ENCODE measurements at regions not wholly inside any gene's neighbourhood (a gene's known extent, or its start where the extent isn't known, plus 50 kb on each side); places are given as distances from the start of the nearest gene placed in this dataset.
A peak's percentile ranks its signal among the peaks of the same experiment; 100 is the strongest.

DNA sequence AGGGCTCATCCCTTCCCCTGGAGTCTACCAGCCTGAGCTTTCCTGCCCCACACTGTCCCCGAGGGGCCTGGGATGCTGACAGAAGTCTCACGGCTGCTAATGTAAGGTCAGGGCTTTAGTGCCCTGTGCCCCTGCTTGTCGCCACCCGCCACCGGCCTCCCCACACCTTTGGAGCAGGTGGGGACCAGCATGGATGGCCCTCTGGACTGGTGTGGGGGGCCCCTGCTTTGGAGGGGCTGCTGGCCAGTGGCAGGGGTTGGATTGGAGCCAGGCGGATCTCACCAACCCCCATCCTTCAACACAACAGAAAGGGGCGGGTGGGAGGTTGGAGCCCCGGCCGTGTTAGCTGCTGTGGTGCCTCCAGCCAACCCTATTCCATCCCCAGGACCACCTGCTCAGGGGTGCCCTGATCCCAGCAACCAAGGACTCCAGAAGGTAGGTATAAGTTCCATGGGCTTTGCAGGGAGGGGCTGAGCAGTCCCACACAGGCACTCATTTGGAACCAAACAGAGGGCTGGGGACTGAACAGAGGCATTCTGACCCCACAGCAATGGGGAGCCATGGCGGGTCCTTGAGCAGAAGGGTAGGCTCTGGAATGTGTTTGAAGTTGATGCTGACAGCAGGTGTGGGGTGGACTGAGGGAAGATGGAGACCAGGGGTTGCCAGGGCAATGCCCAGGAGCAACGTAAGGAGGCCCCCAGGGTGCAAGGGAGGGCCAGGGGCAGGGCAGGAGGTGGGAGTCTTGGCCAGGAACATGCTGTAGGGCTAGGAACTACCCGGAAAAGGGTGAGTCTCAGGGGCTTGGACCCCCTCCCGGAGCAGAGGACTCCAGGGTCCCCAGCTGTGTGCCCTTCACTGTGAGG lies 145.1 kb upstream of the C14orf180 start:
- no peaks in the 10 kb centered on the region for H3K36me3 ChIP-seq
- peaks cover 7 to 26% (median 17%) of the 10 kb centered on the region in 9 donors for H3K4me1 ChIP-seq
- TF ChIP-seq CTCF (IDR thresholded peaks at IDR 0.05): no peak
- intact Hi-C loops (cut with DNase I): loop anchor here in 1 of 10 donors (5.0 kb wide), 1 partner anchor 297 kb away; the partner anchor contains the start of gene KIF26A
- H3K9me3 ChIP-seq: peaks cover 0 to 7% (median 0%) of the 10 kb centered on the region in 11 donors
- H3K27ac ChIP-seq: no peak overlapping the region
- H3K4me3 ChIP-seq: no peak overlapping the region
- ATAC-seq (no peak), DNase-seq (no peak)
- 86 to 87% methylated on average over 13 of the region's 13 CpGs for WGBS, 2 donors
- no peaks in the 10 kb centered on the region for H3K27me3 ChIP-seq

DNA sequence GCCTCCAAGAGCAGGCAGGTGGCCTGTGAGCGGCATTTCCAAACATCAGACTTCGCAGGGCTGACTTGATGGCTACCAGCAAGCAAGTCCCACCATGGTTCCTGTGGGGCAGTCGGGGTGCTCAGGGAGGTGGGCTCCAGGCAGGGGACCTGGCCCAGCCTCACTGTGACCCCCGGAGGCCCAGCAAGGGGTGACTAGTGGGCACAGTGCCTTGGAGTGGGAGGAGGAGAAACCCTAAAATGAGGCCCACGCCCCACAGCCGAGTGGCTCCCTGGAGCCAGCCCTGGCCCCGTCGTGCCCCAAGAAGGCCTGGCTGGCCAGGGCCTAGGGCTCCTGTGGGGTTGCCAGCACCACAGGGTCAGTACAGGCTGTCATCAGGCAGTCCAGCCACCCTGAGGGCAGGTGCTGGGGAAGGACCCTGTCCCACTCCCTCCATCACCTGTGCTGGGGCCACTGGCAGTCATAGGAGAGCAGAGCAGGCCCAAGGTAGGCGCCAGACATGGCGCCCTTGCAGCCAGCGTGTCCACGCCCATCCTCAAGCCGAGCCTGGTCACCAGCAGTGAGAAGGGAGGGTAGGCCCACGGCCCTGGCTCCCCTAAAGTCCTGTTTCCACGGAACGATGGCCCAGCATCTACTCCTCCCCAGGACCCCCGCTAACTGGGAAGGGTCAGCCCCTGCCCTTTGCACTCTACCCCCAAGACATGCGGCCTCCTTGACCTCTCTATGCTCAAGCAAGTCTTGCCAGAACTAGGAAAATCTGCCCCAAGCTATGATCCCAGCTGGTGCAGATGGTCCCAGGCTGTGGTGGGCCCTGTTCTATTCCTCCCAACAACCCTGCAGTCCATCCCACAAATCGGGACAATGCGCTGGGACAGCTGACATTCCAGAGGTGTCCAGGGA lies 144.2 kb upstream of the C14orf180 start:
- H3K9me3 ChIP-seq: peaks cover 0 to 10% (median 0%) of the 10 kb centered on the region in 11 donors
- H3K27ac ChIP-seq: peak overlapping the region in 8 of 10 donors; percentile 67 to 87 (median 76)
- H3K36me3 ChIP-seq: no peaks in the 10 kb centered on the region
- H3K27me3 ChIP-seq: no peaks in the 10 kb centered on the region
- intact Hi-C loops (cut with DNase I): loop anchor here in 2 of 10 donors (2.0 to 5.0 kb wide), 2 partner anchors 41 to 298 kb away; partner anchors contain the start of gene KIF26A (in 1 of the 2)
- peak overlapping the region in 7 of 10 donors; percentile 28 to 46 (median 42) for H3K4me3 ChIP-seq
- TF ChIP-seq CTCF (IDR thresholded peaks at IDR 0.05): no peak
- peaks cover 7 to 26% (median 17%) of the 10 kb centered on the region in 9 donors for H3K4me1 ChIP-seq
- ATAC-seq (peak in 2 of 8 donors; percentile 2 to 8), DNase-seq (no peak)
- 87 to 89% methylated on average over 18 to 20 of the region's 20 CpGs for WGBS, 2 donors

DNA sequence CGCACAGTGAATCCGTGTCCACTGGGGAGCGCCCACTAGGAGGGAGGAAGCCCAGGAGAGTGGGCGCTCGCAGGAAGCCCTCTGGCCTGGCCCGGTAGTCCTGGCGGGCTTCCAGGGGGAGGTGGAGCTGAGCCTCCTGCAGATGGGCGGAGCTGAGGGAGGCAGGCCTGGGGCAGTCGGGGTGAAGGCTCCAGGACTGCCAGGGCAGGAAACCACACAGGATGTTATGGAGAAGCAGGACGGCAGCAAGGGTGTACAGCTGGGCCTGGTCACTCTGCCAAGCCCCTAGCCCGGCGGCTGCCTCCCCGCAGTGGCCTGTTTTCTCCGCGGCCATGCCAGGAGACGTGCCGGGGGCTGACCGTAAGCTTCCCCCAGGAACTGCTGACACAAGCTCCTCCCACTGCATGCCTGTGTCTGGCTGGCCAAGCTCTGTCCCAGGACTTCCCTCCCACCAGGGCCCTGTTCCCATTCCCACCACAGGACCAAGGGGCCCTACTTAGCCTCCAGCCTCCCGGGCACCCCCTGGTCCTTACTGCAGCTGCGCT lies 143.4 kb upstream of the C14orf180 start:
- H3K36me3 ChIP-seq: no peaks in the 10 kb centered on the region
- ATAC-seq (peak; percentile 80 to 93 (median 88)), DNase-seq (peak; percentile 82 to 86)
- H3K4me1 ChIP-seq: peaks cover 7 to 26% (median 17%) of the 10 kb centered on the region in 9 donors
- TF ChIP-seq CTCF (IDR thresholded peaks at IDR 0.05): peak in 3 of 9 donors; percentile 9 to 12 (median 10)
- peaks cover 0 to 10% (median 0%) of the 10 kb centered on the region in 11 donors for H3K9me3 ChIP-seq
- intact Hi-C loops (cut with DNase I): loop anchor here in 2 of 10 donors (2.0 to 5.0 kb wide), 2 partner anchors 41 to 299 kb away; partner anchors contain the start of gene KIF26A (in 1 of the 2)
- no peaks in the 10 kb centered on the region for H3K27me3 ChIP-seq
- H3K4me3 ChIP-seq: peak overlapping the region in 9 of 10 donors; percentile 16 to 46 (median 39)
- 9 to 22% methylated on average over 15 to 20 of the region's 20 CpGs for WGBS, 2 donors
- peak overlapping the region in 9 of 10 donors; percentile 41 to 87 (median 75) for H3K27ac ChIP-seq

All from heart right ventricle (tissue), 16 donors.